Esophagus muscularis mucosa (tissue), 3 donors: ENCODE measurements at regions not wholly inside any gene's neighbourhood (a gene's known extent, or its start where the extent isn't known, plus 50 kb on each side); places are given as distances from the start of the nearest gene placed in this dataset.

Experiments
- POLR2A ChIP-seq: fragments of 450-650 bp; IDR thresholded peaks from one replicate; pipeline ENCODE4 v1.6.1; 2017; ENCODE audit warnings: antibody characterized with exemption, moderate library complexity, mild to moderate bottlenecking, low read depth
- TF ChIP-seq, protein P1 (sequence below), 3 experiments: fragments of 200-600 bp in 2 of 3; fragments of 450-650 bp in 1 of 3; sonication (generic) in 2 of 3; IDR thresholded peaks; one replicate each; pipeline ENCODE4 v1.5.1; 2017 to 2019; ENCODE audit warnings: antibody characterized with exemption in 3 of 3, mild to moderate bottlenecking in 2 of 3, moderate library complexity in 1 of 3

DNA sequence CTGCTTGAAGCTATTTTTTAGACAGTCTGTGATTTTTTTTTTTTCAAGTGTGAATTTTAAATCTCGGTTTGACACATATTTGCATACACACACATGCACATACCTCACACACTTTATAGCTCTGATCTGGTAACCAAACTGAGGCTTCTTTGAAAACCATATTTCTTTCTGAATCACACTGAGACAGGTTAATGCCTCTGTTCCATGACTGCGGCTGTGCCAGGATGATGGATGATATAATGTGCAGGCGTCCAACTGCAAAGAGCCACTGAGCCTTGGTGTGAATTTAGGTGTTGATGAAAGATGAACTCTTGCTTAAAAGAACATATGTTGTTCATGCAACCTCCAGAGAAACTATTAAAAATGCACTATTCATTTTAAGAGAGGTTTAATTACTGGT lies 504.0 kb upstream of the OLFM3 start:
- TF ChIP-seq, protein P1, sequence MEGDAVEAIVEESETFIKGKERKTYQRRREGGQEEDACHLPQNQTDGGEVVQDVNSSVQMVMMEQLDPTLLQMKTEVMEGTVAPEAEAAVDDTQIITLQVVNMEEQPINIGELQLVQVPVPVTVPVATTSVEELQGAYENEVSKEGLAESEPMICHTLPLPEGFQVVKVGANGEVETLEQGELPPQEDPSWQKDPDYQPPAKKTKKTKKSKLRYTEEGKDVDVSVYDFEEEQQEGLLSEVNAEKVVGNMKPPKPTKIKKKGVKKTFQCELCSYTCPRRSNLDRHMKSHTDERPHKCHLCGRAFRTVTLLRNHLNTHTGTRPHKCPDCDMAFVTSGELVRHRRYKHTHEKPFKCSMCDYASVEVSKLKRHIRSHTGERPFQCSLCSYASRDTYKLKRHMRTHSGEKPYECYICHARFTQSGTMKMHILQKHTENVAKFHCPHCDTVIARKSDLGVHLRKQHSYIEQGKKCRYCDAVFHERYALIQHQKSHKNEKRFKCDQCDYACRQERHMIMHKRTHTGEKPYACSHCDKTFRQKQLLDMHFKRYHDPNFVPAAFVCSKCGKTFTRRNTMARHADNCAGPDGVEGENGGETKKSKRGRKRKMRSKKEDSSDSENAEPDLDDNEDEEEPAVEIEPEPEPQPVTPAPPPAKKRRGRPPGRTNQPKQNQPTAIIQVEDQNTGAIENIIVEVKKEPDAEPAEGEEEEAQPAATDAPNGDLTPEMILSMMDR (IDR thresholded peaks at IDR 0.05), result no peak
- TF ChIP-seq POLR2A, result no peak
